ENCODE measurements at regions not wholly inside any gene's neighbourhood (a gene's known extent, or its start where the extent isn't known, plus 50 kb on each side); places are given as distances from the start of the nearest gene placed in this dataset.

GRCh38 chr2:118755901-118756300 lies 91.5 kb downstream of the EN1 start:
- no peak for ATAC-seq
- no peaks in the 10 kb centered on the region for H3K4me1 Mint-ChIP-seq
- no peaks in the 10 kb centered on the region for H3K36me3 Mint-ChIP-seq
- CTCF ChIA-PET = no interaction called here
- POLR2A ChIA-PET = no interaction called here
- H3K4me3 Mint-ChIP-seq = no peak overlapping the region
- no peak for DNase-seq
- H3K27ac ChIP-seq (ENCODE audit: low read depth, low read length) = no peak overlapping the region
- peaks cover 2 to 47% (median 41%) of the 10 kb centered on the region in 5 donors for H3K27me3 Mint-ChIP-seq
- H3K27me3 ChIP-seq (ENCODE audit: control insufficient read depth in 2 of 2, insufficient read depth in 2 of 2, low read length in 2 of 2) = no peaks in the 10 kb centered on the region
- H3K36me3 ChIP-seq (ENCODE audit: control insufficient read depth in 2 of 3, insufficient read depth in 3 of 3, low read length in 3 of 3) = no peaks in the 10 kb centered on the region
- H3K27ac Mint-ChIP-seq = no peak overlapping the region
- H3K9me3 ChIP-seq (ENCODE audit: control insufficient read depth in 2 of 3, low read length in 3 of 3) = no peaks in the 10 kb centered on the region
- intact Hi-C loops (cut with micrococcal nuclease) = no loop called here
- peaks cover 0 to 4% (median 0%) of the 10 kb centered on the region in 11 donors for H3K9me3 Mint-ChIP-seq
- H3K4me1 ChIP-seq (ENCODE audit: control insufficient read depth in 2 of 2, insufficient read depth in 2 of 2, low read length in 2 of 2) = no peaks in the 10 kb centered on the region
- H3K4me3 ChIP-seq (ENCODE audit: low read length) = no peak overlapping the region

- intact Hi-C loops (cut with micrococcal nuclease) = no loop called here
- Mint-ChIP-seq H3K4me1 (no peaks in the 10 kb centered on the region), H3K27ac (no peak overlapping the region), H3K9me3 (peaks cover 0 to 4% (median 0%) of the 10 kb centered on the region in 11 donors), H3K4me3 (no peak overlapping the region), H3K36me3 (no peaks in the 10 kb centered on the region), H3K27me3 (peaks cover 0 to 41% (median 36%) of the 10 kb centered on the region in 5 donors)
- H3K9me3 ChIP-seq (ENCODE audit: control insufficient read depth in 2 of 3, low read length in 3 of 3) = no peaks in the 10 kb centered on the region
- ATAC-seq (no peak), DNase-seq (no peak)
- H3K27ac ChIP-seq (ENCODE audit: low read depth, low read length) = no peak overlapping the region
- no peaks in the 10 kb centered on the region for H3K4me1 ChIP-seq (ENCODE audit: control insufficient read depth in 2 of 2, insufficient read depth in 2 of 2, low read length in 2 of 2)
- no peak overlapping the region for H3K4me3 ChIP-seq (ENCODE audit: low read length)
- no peaks in the 10 kb centered on the region for H3K27me3 ChIP-seq (ENCODE audit: control insufficient read depth in 2 of 2, insufficient read depth in 2 of 2, low read length in 2 of 2)
- ChIA-PET POLR2A (no interaction called here), CTCF (no interaction called here)
- H3K36me3 ChIP-seq (ENCODE audit: control insufficient read depth in 2 of 3, insufficient read depth in 3 of 3, low read length in 3 of 3) = no peaks in the 10 kb centered on the region
These were observed 92.1 kb downstream of the EN1 start for GRCh38 chr2:118755384-118755783.

GRCh38 chr2:118752762-118753429 lies 94.6 kb downstream of the EN1 start:
- DNase-seq = no peak
- Mint-ChIP-seq H3K27me3 (peaks cover 0 to 31% (median 25%) of the 10 kb centered on the region in 5 donors), H3K9me3 (peaks cover 0 to 7% (median 0%) of the 10 kb centered on the region in 11 donors), H3K4me3 (no peak overlapping the region), H3K27ac (no peak overlapping the region), H3K4me1 (no peaks in the 10 kb centered on the region), H3K36me3 (no peaks in the 10 kb centered on the region)
- no peak for ATAC-seq
- intact Hi-C loops (cut with micrococcal nuclease) = no loop called here
- Histone ChIP-seq H3K27me3 (ENCODE audit: control insufficient read depth in 2 of 2, insufficient read depth in 2 of 2, low read length in 2 of 2) (no peaks in the 10 kb centered on the region), H3K36me3 (ENCODE audit: control insufficient read depth in 2 of 3, insufficient read depth in 3 of 3, low read length in 3 of 3) (no peaks in the 10 kb centered on the region), H3K4me3 (ENCODE audit: low read length) (no peak overlapping the region), H3K4me1 (ENCODE audit: control insufficient read depth in 2 of 2, insufficient read depth in 2 of 2, low read length in 2 of 2) (no peaks in the 10 kb centered on the region), H3K27ac (ENCODE audit: low read depth, low read length) (no peak overlapping the region), H3K9me3 (ENCODE audit: control insufficient read depth in 2 of 3, low read length in 3 of 3) (no peaks in the 10 kb centered on the region)
- CTCF ChIA-PET = no interaction called here
- POLR2A ChIA-PET = no interaction called here

GRCh38 chr2:118750959-118751565 lies 96.4 kb downstream of the EN1 start:
- DNase-seq (no peak), ATAC-seq (no peak)
- Histone ChIP-seq H3K27ac (ENCODE audit: low read depth, low read length) (no peak overlapping the region), H3K36me3 (ENCODE audit: control insufficient read depth in 2 of 3, insufficient read depth in 3 of 3, low read length in 3 of 3) (no peaks in the 10 kb centered on the region), H3K4me3 (ENCODE audit: low read length) (no peak overlapping the region), H3K4me1 (ENCODE audit: control insufficient read depth in 2 of 2, insufficient read depth in 2 of 2, low read length in 2 of 2) (no peaks in the 10 kb centered on the region), H3K27me3 (ENCODE audit: control insufficient read depth in 2 of 2, insufficient read depth in 2 of 2, low read length in 2 of 2) (no peaks in the 10 kb centered on the region), H3K9me3 (ENCODE audit: control insufficient read depth in 2 of 3, low read length in 3 of 3) (no peaks in the 10 kb centered on the region)
- peaks cover 0 to 41% (median 23%) of the 10 kb centered on the region in 5 donors for H3K27me3 Mint-ChIP-seq
- no peak overlapping the region for H3K27ac Mint-ChIP-seq
- intact Hi-C loops (cut with micrococcal nuclease) = no loop called here
- ChIA-PET POLR2A (no interaction called here), CTCF (interaction anchor here (0.8 kb wide), 1 partner anchor 9 kb away, joined by 3 read pairs; no protein-coding TSS in a partner anchor)
- no peak overlapping the region for H3K4me3 Mint-ChIP-seq
- H3K4me1 Mint-ChIP-seq = no peaks in the 10 kb centered on the region
- H3K9me3 Mint-ChIP-seq = peaks cover 0 to 11% (median 1%) of the 10 kb centered on the region in 11 donors
- H3K36me3 Mint-ChIP-seq = peaks cover 0 to 5% (median 0%) of the 10 kb centered on the region in 5 donors

- Histone ChIP-seq H3K27ac (ENCODE audit: low read depth, low read length) (no peak overlapping the region), H3K27me3 (ENCODE audit: control insufficient read depth in 2 of 2, insufficient read depth in 2 of 2, low read length in 2 of 2) (no peaks in the 10 kb centered on the region), H3K4me3 (ENCODE audit: low read length) (no peak overlapping the region), H3K4me1 (ENCODE audit: control insufficient read depth in 2 of 2, insufficient read depth in 2 of 2, low read length in 2 of 2) (no peaks in the 10 kb centered on the region), H3K36me3 (ENCODE audit: control insufficient read depth in 2 of 3, insufficient read depth in 3 of 3, low read length in 3 of 3) (no peaks in the 10 kb centered on the region), H3K9me3 (ENCODE audit: control insufficient read depth in 2 of 3, low read length in 3 of 3) (peaks cover 0 to 8% (median 0%) of the 10 kb centered on the region in 3 experiments)
- DNase-seq (no peak), ATAC-seq (no peak)
- ChIA-PET CTCF (no interaction called here), POLR2A (no interaction called here)
- no peak overlapping the region for H3K27ac Mint-ChIP-seq
- intact Hi-C loops (cut with micrococcal nuclease) = no loop called here
- H3K9me3 Mint-ChIP-seq = peaks cover 5 to 27% (median 16%) of the 10 kb centered on the region in 11 donors
- H3K27me3 Mint-ChIP-seq = peaks cover 0 to 44% (median 27%) of the 10 kb centered on the region in 5 donors
- no peak overlapping the region for H3K4me3 Mint-ChIP-seq
- H3K4me1 Mint-ChIP-seq = no peaks in the 10 kb centered on the region
- H3K36me3 Mint-ChIP-seq = peaks cover 0 to 11% (median 0%) of the 10 kb centered on the region in 5 donors
These were observed 99.1 kb downstream of the EN1 start for GRCh38 chr2:118748245-118748885.

DNA sequence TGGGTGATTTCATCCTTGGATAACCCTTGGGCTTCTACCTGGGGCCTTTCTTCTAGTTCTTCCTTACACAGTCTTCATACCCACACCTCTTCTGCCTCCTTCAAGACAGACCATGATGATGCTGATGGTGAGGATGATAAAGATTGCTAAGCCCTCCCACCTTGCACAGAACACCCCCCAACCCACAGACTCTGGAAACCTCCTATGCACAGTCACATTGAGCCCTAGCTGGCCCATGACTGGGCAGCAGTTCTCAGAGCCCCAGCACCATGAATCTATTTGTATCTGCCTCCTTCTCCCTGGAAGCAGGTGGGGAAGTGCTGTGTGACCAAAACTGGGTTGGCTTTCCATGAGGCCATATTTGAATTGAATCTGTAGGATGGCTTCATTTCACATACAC lies 99.8 kb downstream of the EN1 start:
- H3K4me3 ChIP-seq (ENCODE audit: low read length) = no peak overlapping the region
- H3K27me3 Mint-ChIP-seq = peaks cover 0 to 43% (median 27%) of the 10 kb centered on the region in 5 donors
- H3K4me1 Mint-ChIP-seq = no peaks in the 10 kb centered on the region
- no peak overlapping the region for H3K4me3 Mint-ChIP-seq
- CTCF ChIA-PET = no interaction called here
- no peak overlapping the region for H3K27ac ChIP-seq (ENCODE audit: low read depth, low read length)
- DNase-seq = no peak
- no peak for ATAC-seq
- no peaks in the 10 kb centered on the region for H3K27me3 ChIP-seq (ENCODE audit: control insufficient read depth in 2 of 2, insufficient read depth in 2 of 2, low read length in 2 of 2)
- peaks cover 0 to 8% (median 0%) of the 10 kb centered on the region in 3 experiments for H3K9me3 ChIP-seq (ENCODE audit: control insufficient read depth in 2 of 3, low read length in 3 of 3)
- peaks cover 0 to 11% (median 0%) of the 10 kb centered on the region in 5 donors for H3K36me3 Mint-ChIP-seq
- H3K4me1 ChIP-seq (ENCODE audit: control insufficient read depth in 2 of 2, insufficient read depth in 2 of 2, low read length in 2 of 2) = no peaks in the 10 kb centered on the region
- POLR2A ChIA-PET = no interaction called here
- no peak overlapping the region for H3K27ac Mint-ChIP-seq
- H3K36me3 ChIP-seq (ENCODE audit: control insufficient read depth in 2 of 3, insufficient read depth in 3 of 3, low read length in 3 of 3) = no peaks in the 10 kb centered on the region
- peaks cover 5 to 33% (median 18%) of the 10 kb centered on the region in 11 donors for H3K9me3 Mint-ChIP-seq
- intact Hi-C loops (cut with micrococcal nuclease) = no loop called here

Measured in naive thymus-derived CD4-positive, alpha-beta T cell (primary cell).